Spleen (tissue), 11 donors: ENCODE measurements at regions not wholly inside any gene's neighbourhood (a gene's known extent, or its start where the extent isn't known, plus 50 kb on each side); places are given as distances from the start of the nearest gene placed in this dataset.

Source experiments
- DNase-seq: peaks from one replicate; pipeline ENCODE4 v3.0.0-alpha.2; 2020
- H3K27ac ChIP-seq, 8 donors: fragments of 200-600 bp; sonication (generic) in 7 of 8; 1 replicate in 4 of 8; 2 replicates in 4 of 8; pipeline versions ENCODE4 v1.5.0 to v1.8.0; 2016 to 2021; ENCODE audit warnings: inconsistent platforms in 4 of 8, mild to moderate bottlenecking in 4 of 8, moderate library complexity in 1 of 8
- H3K27me3 ChIP-seq, 7 donors: fragments of 200-600 bp; sonication (generic) in 6 of 7; replicated peaks in 1 of 7; 1 replicate in 4 of 7; 2 replicates in 3 of 7; pipeline versions ENCODE4 v1.5.0 to v1.8.0; 2016 to 2021; ENCODE audit warnings: inconsistent platforms in 3 of 7, mild to moderate bottlenecking in 1 of 7
- H3K36me3 ChIP-seq, 6 donors: fragments of 200-600 bp; sonication (generic) in 5 of 6; 1 replicate in 4 of 6; 2 replicates in 2 of 6; pipeline versions ENCODE4 v1.5.0 to v1.8.0; 2016 to 2021; ENCODE audit warnings: inconsistent platforms in 2 of 6
- H3K4me1 ChIP-seq, 6 donors: fragments of 200-600 bp; sonication (generic) in 5 of 6; 1 replicate in 3 of 6; 2 replicates in 3 of 6; pipeline versions ENCODE4 v1.5.0 to v1.8.0; 2016 to 2021; ENCODE audit warnings: inconsistent platforms in 3 of 6
- H3K4me3 ChIP-seq, 8 donors: fragments of 200-600 bp; sonication (generic) in 7 of 8; 1 replicate in 4 of 8; 2 replicates in 4 of 8; pipeline versions ENCODE4 v1.5.0 to v1.8.0; 2016 to 2021; ENCODE audit warnings: inconsistent platforms in 4 of 8, mild to moderate bottlenecking in 4 of 8, moderate library complexity in 2 of 8
- H3K9me3 ChIP-seq, 8 donors: fragments of 200-600 bp; sonication (generic) in 7 of 8; 1 replicate in 4 of 8; 2 replicates in 4 of 8; pipeline versions ENCODE4 v1.5.0 to v1.8.0; 2016 to 2021; ENCODE audit warnings: inconsistent platforms in 4 of 8
- POLR2A ChIP-seq, 3 donors: fragments of 450-650 bp; IDR thresholded peaks; one replicate each; pipeline ENCODE4 v1.5.1; 2017; ENCODE audit warnings: antibody characterized with exemption in 3 of 3, mild to moderate bottlenecking in 1 of 3
- POLR2AphosphoS5 ChIP-seq, 3 donors: sonication (generic); formaldehyde crosslinking; IDR thresholded peaks; one replicate each; pipeline ENCODE4 v1.5.1; 2017; ENCODE audit warnings: antibody characterized with exemption in 3 of 3
- WGBS, 5 donors: extraction: QIAGEN DNeasy Blood & Tissue Kit in 3 of 5; methylation state at CpG; one replicate each; pipeline versions ENCODE4 v1.1.5 to v1.1.7; 2013 to 2018; 5-methylcytosine and 5-hydroxymethylcytosine counted together
- intact Hi-C: fragments of 100-400 bp; cut with DNase I; formaldehyde crosslinking; loops from one replicate; pipeline ENCODE4 v1.15.0; 2023; ENCODE audit warnings: low total_unique reads
- TF ChIP-seq, protein P1 (sequence below), 11 experiments: fragments of 200-600 bp in 7 of 11; fragments of 450-650 bp in 4 of 11; sonication (generic) in 4 of 11; IDR thresholded peaks in 8 of 11; conservative IDR thresholded peaks in 3 of 11; 1 replicate in 7 of 11; 2 replicates in 4 of 11; pipeline versions ENCODE4 v1.4.0 to v1.8.0; 2016 to 2021; ENCODE audit warnings: antibody characterized with exemption in 11 of 11, inconsistent platforms in 4 of 11, mild to moderate bottlenecking in 1 of 11
- donor health status: healthy with polysubstance abuse.
- donor health status: DM: no; HTN: no; CAD: no; lungs with moderate emphysema.
- donor health status: DM: no; HTN: no; CAD: no.
- donor health status: Bipolar disorder and iron deficiency.
- donor health status: healthy.
- donor health status: DM: no; HTN: no; CAD: no.
- donor health status: DM: yes; HTN: yes; CAD: no.

DNA sequence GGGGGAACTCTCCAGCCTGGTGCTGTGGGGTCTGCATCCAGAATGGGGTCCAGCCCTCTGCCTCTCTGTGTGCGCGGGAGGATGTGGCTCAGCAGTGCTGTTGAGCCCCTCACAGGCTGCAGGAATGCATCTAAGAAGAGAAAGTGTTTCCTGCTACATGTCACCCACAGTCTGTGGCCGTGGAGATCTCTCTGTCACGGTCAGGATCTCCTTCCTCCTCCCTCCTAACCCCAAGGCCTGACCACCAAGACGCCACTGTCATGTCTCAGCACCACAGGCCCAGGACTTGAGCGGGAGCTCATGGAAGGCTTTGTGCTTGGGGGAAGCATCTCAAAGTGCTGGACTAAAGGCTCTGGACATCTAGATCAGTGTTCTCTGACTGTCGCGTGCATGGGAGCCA lies 90.1 kb downstream of the SREK1 start:
- 77 to 93% (median 82%) methylated on average over 6 to 8 of the region's 8 CpGs for WGBS, 5 donors

DNA sequence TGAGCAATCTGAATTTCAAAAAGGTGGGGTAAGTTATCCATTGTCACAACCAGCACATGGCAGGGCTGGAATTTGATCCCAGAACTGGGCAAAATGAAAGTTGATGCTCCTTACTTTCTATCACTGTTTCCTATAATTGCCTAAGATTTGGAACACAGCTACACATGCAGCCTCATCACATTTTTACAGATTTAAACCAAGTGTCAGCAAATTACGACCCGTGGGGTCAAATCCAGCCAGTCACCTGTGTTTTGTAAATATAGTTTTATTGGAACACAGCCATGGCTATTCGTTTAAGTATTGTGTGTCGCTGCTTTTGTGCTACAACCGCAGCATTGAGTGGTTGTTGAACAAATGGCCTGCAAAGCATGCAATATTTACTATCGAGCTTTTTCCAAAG lies 94.3 kb downstream of the SREK1 start:
- Histone ChIP-seq H3K4me1 (no peaks in the 10 kb centered on the region), H3K4me3 (no peak overlapping the region), H3K36me3 (no peaks in the 10 kb centered on the region), H3K27ac (no peak overlapping the region), H3K9me3 (no peaks in the 10 kb centered on the region), H3K27me3 (peaks cover 0 to 10% (median 0%) of the 10 kb centered on the region in 7 donors)
- DNase-seq: no peak
- intact Hi-C loops: no loop called here
- TF ChIP-seq POLR2A (IDR thresholded peaks at IDR 0.05): no peak
- TF ChIP-seq, protein P1, sequence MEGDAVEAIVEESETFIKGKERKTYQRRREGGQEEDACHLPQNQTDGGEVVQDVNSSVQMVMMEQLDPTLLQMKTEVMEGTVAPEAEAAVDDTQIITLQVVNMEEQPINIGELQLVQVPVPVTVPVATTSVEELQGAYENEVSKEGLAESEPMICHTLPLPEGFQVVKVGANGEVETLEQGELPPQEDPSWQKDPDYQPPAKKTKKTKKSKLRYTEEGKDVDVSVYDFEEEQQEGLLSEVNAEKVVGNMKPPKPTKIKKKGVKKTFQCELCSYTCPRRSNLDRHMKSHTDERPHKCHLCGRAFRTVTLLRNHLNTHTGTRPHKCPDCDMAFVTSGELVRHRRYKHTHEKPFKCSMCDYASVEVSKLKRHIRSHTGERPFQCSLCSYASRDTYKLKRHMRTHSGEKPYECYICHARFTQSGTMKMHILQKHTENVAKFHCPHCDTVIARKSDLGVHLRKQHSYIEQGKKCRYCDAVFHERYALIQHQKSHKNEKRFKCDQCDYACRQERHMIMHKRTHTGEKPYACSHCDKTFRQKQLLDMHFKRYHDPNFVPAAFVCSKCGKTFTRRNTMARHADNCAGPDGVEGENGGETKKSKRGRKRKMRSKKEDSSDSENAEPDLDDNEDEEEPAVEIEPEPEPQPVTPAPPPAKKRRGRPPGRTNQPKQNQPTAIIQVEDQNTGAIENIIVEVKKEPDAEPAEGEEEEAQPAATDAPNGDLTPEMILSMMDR (IDR thresholded peaks at IDR 0.05 in 8 of 11, conservative IDR thresholded peaks at IDR 0.05 in 3 of 11): no peak
- TF ChIP-seq POLR2AphosphoS5 (IDR thresholded peaks at IDR 0.05): no peak
- 85 to 91% (median 87%) methylated on average over 6 of the region's 6 CpGs for WGBS, 5 donors

More for the DNA sequence above, 90.1 kb downstream of the SREK1 start:
- H3K27ac ChIP-seq: no peak overlapping the region
- no peaks in the 10 kb centered on the region for H3K9me3 ChIP-seq
- H3K36me3 ChIP-seq: no peaks in the 10 kb centered on the region
- no peaks in the 10 kb centered on the region for H3K4me1 ChIP-seq
- intact Hi-C loops: no loop called here
- DNase-seq: no peak
- TF ChIP-seq POLR2A (IDR thresholded peaks at IDR 0.05) (no peak), POLR2AphosphoS5 (IDR thresholded peaks at IDR 0.05) (no peak)
- TF ChIP-seq, protein P1 (IDR thresholded peaks at IDR 0.05 in 8 of 11, conservative IDR thresholded peaks at IDR 0.05 in 3 of 11): no peak
- peaks cover 0 to 10% (median 0%) of the 10 kb centered on the region in 7 donors for H3K27me3 ChIP-seq
- H3K4me3 ChIP-seq: no peak overlapping the region

DNA sequence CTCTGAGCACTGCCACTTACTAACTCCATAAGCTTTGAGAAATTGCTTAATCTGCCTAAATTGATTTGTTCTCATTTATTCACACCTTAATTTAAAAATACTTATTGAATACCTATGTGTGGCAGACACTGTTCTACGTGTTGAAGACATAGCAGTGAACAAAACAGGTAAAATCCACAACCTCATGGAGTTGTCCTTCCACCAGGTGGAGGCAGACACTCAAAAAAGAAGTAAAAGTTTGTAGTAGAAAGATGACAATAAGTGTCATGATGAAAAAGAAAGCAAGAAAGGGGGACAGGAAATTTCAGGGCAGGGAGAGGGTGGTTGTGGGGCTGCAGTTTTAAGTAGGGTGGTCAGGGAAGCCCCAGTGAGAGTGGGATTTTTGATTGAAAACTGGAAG lies 94.9 kb downstream of the SREK1 start:
- WGBS, 5 donors: 56 to 85% (median 73%) methylated on average over 1 of the region's 1 CpG
- H3K4me1 ChIP-seq: no peaks in the 10 kb centered on the region
- no peak for DNase-seq
- intact Hi-C loops: no loop called here
- H3K4me3 ChIP-seq: no peak overlapping the region
- H3K27me3 ChIP-seq: peaks cover 0 to 10% (median 0%) of the 10 kb centered on the region in 7 donors
- H3K36me3 ChIP-seq: no peaks in the 10 kb centered on the region
- H3K27ac ChIP-seq: no peak overlapping the region
- H3K9me3 ChIP-seq: no peaks in the 10 kb centered on the region
- TF ChIP-seq POLR2A (IDR thresholded peaks at IDR 0.05) (no peak), POLR2AphosphoS5 (IDR thresholded peaks at IDR 0.05) (no peak)
- TF ChIP-seq, protein P1 (IDR thresholded peaks at IDR 0.05 in 8 of 11, conservative IDR thresholded peaks at IDR 0.05 in 3 of 11): no peak

DNA sequence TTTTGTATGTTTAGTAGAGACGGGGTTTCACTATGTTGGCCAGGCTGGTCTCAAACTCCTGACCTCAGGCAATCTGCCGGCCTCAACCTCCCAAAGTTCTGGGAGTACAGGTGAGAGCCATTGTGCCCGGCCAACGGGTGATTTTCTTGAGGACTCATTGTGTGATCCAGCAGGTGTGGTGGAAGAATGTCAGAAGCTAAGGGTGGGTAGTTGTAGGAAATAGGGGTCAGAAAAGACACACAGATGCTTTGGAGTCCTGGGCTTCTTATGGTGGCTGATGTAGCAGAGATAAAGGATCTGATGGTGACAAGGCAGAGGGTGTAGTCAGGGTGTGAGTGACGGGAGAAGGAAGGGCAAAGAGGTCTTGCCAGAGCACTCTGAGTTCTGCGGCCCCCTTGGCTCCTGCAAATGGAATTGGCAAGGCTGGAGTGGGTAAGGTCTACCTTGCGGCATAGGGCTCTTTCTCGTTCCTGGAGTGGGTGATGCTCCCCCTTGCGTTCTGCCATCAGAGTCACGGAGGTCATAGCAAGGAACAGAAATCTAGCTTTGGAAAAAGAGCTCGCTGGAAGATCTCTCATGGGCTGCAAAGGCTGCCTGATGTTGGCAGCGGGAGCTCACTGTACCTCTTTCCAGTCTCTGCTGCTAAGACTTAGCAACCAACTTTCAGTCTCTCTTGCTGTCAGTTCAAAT lies 97.2 kb downstream of the SREK1 start:
- 85 to 91% (median 87%) methylated on average over 12 of the region's 12 CpGs for WGBS, 5 donors
- TF ChIP-seq POLR2AphosphoS5 (IDR thresholded peaks at IDR 0.05) (no peak), POLR2A (IDR thresholded peaks at IDR 0.05) (no peak)
- TF ChIP-seq, protein P1 (IDR thresholded peaks at IDR 0.05 in 8 of 11, conservative IDR thresholded peaks at IDR 0.05 in 3 of 11): no peak
- Histone ChIP-seq H3K4me3 (no peak overlapping the region), H3K9me3 (no peaks in the 10 kb centered on the region), H3K4me1 (no peaks in the 10 kb centered on the region), H3K27me3 (peaks cover 0 to 6% (median 0%) of the 10 kb centered on the region in 7 donors), H3K27ac (no peak overlapping the region), H3K36me3 (no peaks in the 10 kb centered on the region)
- no peak for DNase-seq
- intact Hi-C loops: no loop called here
